H1 (cell line): ENCODE measurements at regions not wholly inside any gene's neighbourhood (a gene's known extent, or its start where the extent isn't known, plus 50 kb on each side); places are given as distances from the start of the nearest gene placed in this dataset.

Source experiments
- CTCF ChIA-PET: fragments of 300-600 bp; sonication (Branson Sonifier 250); formaldehyde crosslinking; loops from one replicate; lab custom pipeline; 2021; ENCODE audit not compliant: partially characterized antibody; lab: Charles Lee
- POLR2A ChIA-PET: fragments of 300-600 bp; sonication (Branson Sonifier 250); formaldehyde crosslinking; loops from one replicate; lab custom pipeline; 2021; ENCODE audit warnings: inconsistent platforms; ENCODE audit not compliant: partially characterized antibody; lab: Charles Lee
- DNase-seq, 2 experiments: peaks; one replicate each; pipeline versions ENCODE4 v3.0.0 to v3.0.0-alpha.2; 2010 to 2022; ENCODE audit warnings: low spot score in 2 of 2, low read depth in 1 of 2, mixed read lengths in 1 of 2
- FAIRE-seq: peaks from 2 replicates; lab custom pipeline; 2011; peaks lifted over from hg19 to GRCh38; lab: Jason Lieb, UNC
- H2AFZ ChIP-seq: 2 replicates; pipeline ENCODE4 v1.8.1; 2012; ENCODE audit warnings: low read length, inconsistent platforms
- H2AK5ac ChIP-seq: 2 replicates; pipeline ENCODE4 v1.6.1; 2013; ENCODE audit warnings: low read depth, low read length
- H2BK120ac ChIP-seq: replicated peaks from 2 replicates; pipeline ENCODE3; 2013; ENCODE audit warnings: low read depth, low read length, inconsistent platforms
- H2BK12ac ChIP-seq: 2 replicates; pipeline ENCODE4 v1.6.1; 2013; ENCODE audit warnings: low read depth, low read length
- H2BK15ac ChIP-seq: 2 replicates; pipeline ENCODE4 v1.6.1; 2013; ENCODE audit warnings: low read length
- H2BK20ac ChIP-seq: 2 replicates; pipeline ENCODE4 v1.6.1; 2013; ENCODE audit warnings: low read length
- H2BK5ac ChIP-seq: 2 replicates; pipeline ENCODE4 v1.6.1; 2013; ENCODE audit warnings: low read depth, low read length
- H3K14ac ChIP-seq: 2 replicates; pipeline ENCODE4 v1.6.1; 2013; ENCODE audit warnings: inconsistent platforms; ENCODE audit not compliant: insufficient read length
- H3K18ac ChIP-seq: 2 replicates; pipeline ENCODE4 v1.6.1; 2013; ENCODE audit warnings: low read length; ENCODE audit errors: extremely low read depth
- H3K23ac ChIP-seq: 2 replicates; pipeline ENCODE4 v1.6.1; 2013; ENCODE audit warnings: inconsistent platforms; ENCODE audit not compliant: insufficient read length
- H3K23me2 ChIP-seq: 2 replicates; pipeline ENCODE4 v1.6.1; 2013; ENCODE audit warnings: low read depth, low read length
- H3K27ac ChIP-seq: 2 replicates; pipeline ENCODE4 v1.6.1; 2011; ENCODE audit warnings: low read depth, low read length, inconsistent platforms
- H3K27me3 ChIP-seq, 4 experiments: replicated peaks in 1 of 4; 1 replicate in 1 of 4; 2 replicates in 3 of 4; pipeline versions ENCODE4 v1.6.1 to v1.8.1; 2011 to 2013; ENCODE audit warnings: low read length in 3 of 4, mild to moderate bottlenecking in 3 of 4, inconsistent platforms in 2 of 4, mixed read lengths in 2 of 4, moderate library complexity in 1 of 4; ENCODE audit not compliant: control insufficient read depth in 3 of 4, insufficient read depth in 3 of 4; ENCODE audit errors: extremely low read depth in 1 of 4
- H3K36me3 ChIP-seq, 4 experiments: 2 replicates each; pipeline versions ENCODE4 v1.6.1 to v1.8.1; 2011 to 2013; ENCODE audit warnings: mild to moderate bottlenecking in 4 of 4, low read length in 3 of 4, moderate library complexity in 2 of 4, control low read depth in 1 of 4, inconsistent platforms in 1 of 4; ENCODE audit not compliant: insufficient read depth in 4 of 4, control insufficient read depth in 2 of 4
- H3K4ac ChIP-seq: replicated peaks from 2 replicates; pipeline ENCODE3; 2013; ENCODE audit warnings: low read length, low read depth, mixed read lengths, inconsistent platforms; ENCODE audit not compliant: insufficient read length
- H3K4me1 ChIP-seq, 4 experiments: replicated peaks in 1 of 4; 1 replicate in 1 of 4; 2 replicates in 3 of 4; pipeline versions ENCODE4 v1.6.1 to v1.8.1; 2011 to 2013; ENCODE audit warnings: low read length in 3 of 4, inconsistent platforms in 2 of 4, mixed read lengths in 1 of 4; ENCODE audit not compliant: insufficient read depth in 4 of 4, control insufficient read depth in 3 of 4
- H3K4me2 ChIP-seq, 2 experiments: 2 replicates each; pipeline versions ENCODE4 v1.6.1 to v1.8.1; 2011 to 2013; ENCODE audit warnings: low read depth in 2 of 2, low read length in 2 of 2, control low read depth in 1 of 2, inconsistent platforms in 1 of 2, mild to moderate bottlenecking in 1 of 2; ENCODE audit not compliant: insufficient read depth in 1 of 2
- H3K4me3 ChIP-seq, 4 experiments: fragments of 200-600, 300-600 bp in 1 of 4; sonication (generic), shearing (Covaris generic), sonication (Bioruptor Twin) in 1 of 4; 2 replicates each; pipeline versions ENCODE4 v1.5.1 to v1.8.1; 2011 to 2016; ENCODE audit warnings: low read length in 4 of 4, low read depth in 3 of 4, control low read depth in 2 of 4, inconsistent platforms in 2 of 4, mild to moderate bottlenecking in 2 of 4, mixed read lengths in 1 of 4, moderate library complexity in 1 of 4; ENCODE audit not compliant: insufficient read depth in 2 of 4; ENCODE audit errors: extremely low read depth in 1 of 4
- H3K56ac ChIP-seq: replicated peaks from 2 replicates; pipeline ENCODE3; 2013; ENCODE audit warnings: low read depth, mild to moderate bottlenecking, mixed read lengths, low read length, inconsistent platforms; ENCODE audit not compliant: insufficient read length
- H3K79me1 ChIP-seq: 2 replicates; pipeline ENCODE4 v1.6.1; 2013; ENCODE audit warnings: low read depth, low read length, control low read depth
- H3K79me2 ChIP-seq, 2 experiments: 2 replicates each; pipeline versions ENCODE4 v1.6.1 to v1.8.1; 2012 to 2013; ENCODE audit warnings: low read length in 2 of 2, mild to moderate bottlenecking in 2 of 2, inconsistent platforms in 1 of 2; ENCODE audit not compliant: insufficient read depth in 2 of 2, control insufficient read depth in 1 of 2
- H3K9ac ChIP-seq, 4 experiments: replicated peaks in 1 of 4; 1 replicate in 1 of 4; 2 replicates in 3 of 4; pipeline versions ENCODE4 v1.6.1 to v1.8.1; 2011 to 2013; ENCODE audit warnings: low read depth in 3 of 4, low read length in 3 of 4, control low read depth in 2 of 4, mild to moderate bottlenecking in 2 of 4, moderate library complexity in 2 of 4, inconsistent platforms in 1 of 4; ENCODE audit errors: extremely low read depth in 1 of 4
- H3K9me3 ChIP-seq, 2 experiments: 2 replicates each; pipeline versions ENCODE4 v1.6.1 to v1.8.1; 2012 to 2013; ENCODE audit warnings: mild to moderate bottlenecking in 2 of 2, moderate library complexity in 2 of 2, control low read depth in 1 of 2, inconsistent platforms in 1 of 2, low read depth in 1 of 2, low read length in 1 of 2, mixed read lengths in 1 of 2; ENCODE audit not compliant: insufficient read depth in 2 of 2
- H4K20me1 ChIP-seq, 2 experiments: replicated peaks in 1 of 2; 2 replicates each; pipeline versions ENCODE3 to v1.8.1; 2011 to 2013; ENCODE audit warnings: inconsistent platforms in 2 of 2, low read length in 2 of 2, mild to moderate bottlenecking in 1 of 2; ENCODE audit not compliant: insufficient read depth in 2 of 2, control insufficient read depth in 1 of 2
- H4K5ac ChIP-seq: 2 replicates; pipeline ENCODE4 v1.6.1; 2013; ENCODE audit warnings: low read length, low read depth, mixed read lengths, inconsistent platforms; ENCODE audit not compliant: insufficient read length
- H4K8ac ChIP-seq: 2 replicates; pipeline ENCODE4 v1.8.0; 2013; ENCODE audit warnings: mild to moderate bottlenecking, moderate library complexity, low read length, inconsistent platforms; ENCODE audit not compliant: insufficient read depth; ENCODE audit errors: extremely low read depth
- H4K91ac ChIP-seq: replicated peaks from 2 replicates; pipeline ENCODE3; 2013; ENCODE audit warnings: low read length, mixed read lengths, inconsistent platforms; ENCODE audit not compliant: insufficient read length
- HDAC2 ChIP-seq, 2 experiments: fragments of 300-600 bp in 1 of 2; sonication (generic) in 1 of 2; IDR thresholded peaks; 2 replicates each; pipeline ENCODE4 v1.6.1; 2011 to 2012; ENCODE audit warnings: low read depth in 2 of 2, low read length in 2 of 2, mild to moderate bottlenecking in 2 of 2, moderate library complexity in 2 of 2, borderline replicate concordance in 1 of 2, inconsistent platforms in 1 of 2
- SP2 ChIP-seq: IDR thresholded peaks from 2 replicates; pipeline ENCODE4 v1.6.1; 2012; ENCODE audit warnings: mild to moderate bottlenecking, low read length, inconsistent platforms
- WGBS, 2 experiments: shearing (Covaris generic) in 1 of 2; methylation state at CpG; one replicate each; pipeline versions ENCODE4 v1.1.6 to v1.1.7; 2013 to 2015; ENCODE audit warnings: low lambda C conversion rate in 2 of 2, mixed read lengths in 2 of 2, inconsistent platforms in 1 of 2, low coverage in 1 of 2, missing lambda C conversion rate in 1 of 2; ENCODE audit not compliant: insufficient replicate concordance in 2 of 2, insufficient coverage in 1 of 2, insufficient read length in 1 of 2; ENCODE audit errors: extremely low coverage in 1 of 2, missing lambda C conversion rate in 1 of 2; 5-methylcytosine and 5-hydroxymethylcytosine counted together

GRCh38 chr12:89787763-89788162, 79.1 kb upstream of the ATP2B1 start:
- Histone ChIP-seq H3K9ac (no peak overlapping the region), H3K14ac (no peak overlapping the region), H3K23me2 (no peaks in the 10 kb centered on the region), H3K4me1 (no peaks in the 10 kb centered on the region), H3K4me2 (no peak overlapping the region), H2BK15ac (no peak overlapping the region), H4K5ac (no peak overlapping the region), H3K79me2 (no peaks in the 10 kb centered on the region), H3K23ac (no peak overlapping the region), H3K27ac (no peak overlapping the region), H2BK120ac (no peak overlapping the region), H2BK12ac (no peak overlapping the region), H3K27me3 (no peaks in the 10 kb centered on the region), H4K91ac (no peak overlapping the region), H3K4me3 (no peak overlapping the region), H3K36me3 (no peaks in the 10 kb centered on the region), H2BK5ac (no peak overlapping the region), H3K79me1 (no peaks in the 10 kb centered on the region), H2AFZ (no peak overlapping the region), H3K56ac (no peak overlapping the region), H3K4ac (no peak overlapping the region), H3K9me3 (peaks cover 14 to 17% of the 10 kb centered on the region in 2 experiments), H2BK20ac (no peak overlapping the region), H4K8ac (no peak overlapping the region), H2AK5ac (no peak overlapping the region), H3K18ac (no peak overlapping the region), H4K20me1 (no peaks in the 10 kb centered on the region)
- ChIA-PET POLR2A (no interaction called here), CTCF (no interaction called here)
- no peak for DNase-seq
- WGBS, 2 experiments, result 71% methylated on average over 2 of the region's 2 CpGs; no CpG with 5 or more reads in 1 of the 2 experiments
- TF ChIP-seq HDAC2 (IDR thresholded peaks at IDR 0.05; ENCODE audit: borderline replicate concordance in 1 of 2, low read depth in 2 of 2, low read length in 2 of 2) (no peak), SP2 (no peak)
- no peak for FAIRE-seq
